H9 (cell line): ENCODE measurements at regions not wholly inside any gene's neighbourhood (a gene's known extent, or its start where the extent isn't known, plus 50 kb on each side); places are given as distances from the start of the nearest gene placed in this dataset.
"Not testable (repeated sequence)": the region's sequence is repeated elsewhere in the genome, so short reads cannot be mapped to it uniquely, and the experiment has no call there.

Experiments used
- DNase-seq: peaks from one replicate; pipeline ENCODE4 v3.0.0-alpha.2; 2017
- H2AFZ ChIP-seq: one replicate; pipeline ENCODE4 v1.6.1; 2013; ENCODE audit warnings: mild to moderate bottlenecking, low read length, control low read depth, moderate library complexity
- H2AK5ac ChIP-seq: 2 replicates; pipeline ENCODE4 v1.6.1; 2013; ENCODE audit warnings: low read length, control low read depth, mixed read lengths; ENCODE audit not compliant: insufficient read length
- H2BK120ac ChIP-seq: one replicate; pipeline ENCODE4 v1.6.1; 2013; ENCODE audit warnings: low read depth, mild to moderate bottlenecking, low read length, control low read depth, inconsistent platforms; ENCODE audit not compliant: poor library complexity, severe bottlenecking
- H2BK12ac ChIP-seq: 2 replicates; pipeline ENCODE4 v1.6.1; 2013; ENCODE audit warnings: low read length, control low read depth, mixed read lengths, low read depth; ENCODE audit not compliant: insufficient read length
- H2BK15ac ChIP-seq: 2 replicates; pipeline ENCODE4 v1.6.1; 2013; ENCODE audit warnings: low read depth, low read length, control low read depth
- H2BK20ac ChIP-seq: one replicate; pipeline ENCODE4 v1.6.1; 2013; ENCODE audit warnings: low read depth, mild to moderate bottlenecking, low read length, control low read depth, inconsistent platforms; ENCODE audit not compliant: poor library complexity, severe bottlenecking
- H2BK5ac ChIP-seq: 2 replicates; pipeline ENCODE4 v1.6.1; 2013; ENCODE audit warnings: low read length, control low read depth, mixed read lengths; ENCODE audit not compliant: insufficient read length
- H3K14ac ChIP-seq: 2 replicates; pipeline ENCODE4 v1.6.1; 2013; ENCODE audit warnings: low read length, control low read depth; ENCODE audit not compliant: insufficient read depth
- H3K18ac ChIP-seq: 2 replicates; pipeline ENCODE4 v1.6.1; 2013; ENCODE audit warnings: low read depth, mild to moderate bottlenecking, mixed read lengths, low read length, control low read depth; ENCODE audit not compliant: insufficient read length
- H3K23ac ChIP-seq: 2 replicates; pipeline ENCODE4 v1.6.1; 2013; ENCODE audit warnings: low read length, control low read depth, mixed read lengths, low read depth; ENCODE audit not compliant: insufficient read length
- H3K23me2 ChIP-seq: 2 replicates; pipeline ENCODE4 v1.6.1; 2013; ENCODE audit warnings: low read depth, mild to moderate bottlenecking, mixed read lengths, low read length, control low read depth; ENCODE audit not compliant: insufficient read length, poor library complexity, severe bottlenecking
- H3K27ac ChIP-seq: 2 replicates; pipeline ENCODE4 v1.5.1; 2013; ENCODE audit warnings: low read length, control low read depth, mixed read lengths, low read depth; ENCODE audit not compliant: insufficient read length
- H3K27me3 ChIP-seq: 2 replicates; pipeline ENCODE4 v1.6.1; 2013; ENCODE audit warnings: low read length, control low read depth, inconsistent platforms; ENCODE audit not compliant: insufficient read depth
- H3K4ac ChIP-seq: 2 replicates; pipeline ENCODE4 v1.6.1; 2013; ENCODE audit warnings: low read depth, mild to moderate bottlenecking, control low read depth, inconsistent platforms, low read length, moderate library complexity
- H3K4me1 ChIP-seq: 2 replicates; pipeline ENCODE4 v1.6.1; 2013; ENCODE audit warnings: low read length, control low read depth, inconsistent platforms; ENCODE audit not compliant: insufficient read depth
- H3K4me2 ChIP-seq: 2 replicates; pipeline ENCODE4 v1.6.1; 2013; ENCODE audit warnings: low read length, control low read depth, mixed read lengths; ENCODE audit not compliant: insufficient read length, insufficient read depth
- H3K56ac ChIP-seq: 2 replicates; pipeline ENCODE4 v1.6.1; 2013; ENCODE audit warnings: low read depth, mild to moderate bottlenecking, mixed read lengths, low read length, control low read depth; ENCODE audit not compliant: insufficient read length
- H3K79me1 ChIP-seq: 2 replicates; pipeline ENCODE4 v1.6.1; 2013; ENCODE audit warnings: low read depth, mild to moderate bottlenecking, moderate library complexity, low read length, control low read depth, inconsistent platforms; ENCODE audit not compliant: insufficient read depth, poor library complexity, severe bottlenecking
- H3K79me2 ChIP-seq: 2 replicates; pipeline ENCODE4 v1.6.1; 2013; ENCODE audit warnings: low read length, control low read depth, inconsistent platforms; ENCODE audit not compliant: insufficient read depth
- H3K9ac ChIP-seq: 2 replicates; pipeline ENCODE4 v1.6.1; 2013; ENCODE audit warnings: low read length, control low read depth, mixed read lengths; ENCODE audit not compliant: insufficient read length; ENCODE audit errors: extremely low read depth
- H3K9me3 ChIP-seq: one replicate; pipeline ENCODE4 v1.6.1; 2013; ENCODE audit warnings: low read depth, low read length, inconsistent platforms; ENCODE audit not compliant: control insufficient read depth
- H3T11ph ChIP-seq: one replicate; pipeline ENCODE4 v1.6.1; 2013; ENCODE audit warnings: mild to moderate bottlenecking, low read length, control low read depth, inconsistent platforms
- H4K20me1 ChIP-seq: one replicate; pipeline ENCODE4 v1.6.1; 2013; ENCODE audit not compliant: control insufficient read depth, insufficient read length, insufficient read depth
- H4K5ac ChIP-seq: 2 replicates; pipeline ENCODE4 v1.6.1; 2013; ENCODE audit warnings: low read depth, mild to moderate bottlenecking, mixed read lengths, low read length, control low read depth; ENCODE audit not compliant: insufficient read length
- H4K8ac ChIP-seq: replicated peaks from 2 replicates; pipeline ENCODE4 v1.6.1; 2013; ENCODE audit warnings: low read length, control low read depth, mixed read lengths, low read depth; ENCODE audit not compliant: insufficient read length
- H4K91ac ChIP-seq: 2 replicates; pipeline ENCODE4 v1.6.1; 2013; ENCODE audit warnings: low read depth, mild to moderate bottlenecking, moderate library complexity, mixed read lengths, low read length, control low read depth; ENCODE audit not compliant: insufficient read length
- H3K27ac Mint-ChIP-seq, 3 experiments: 2 replicates in 2 of 3; 3 replicates in 1 of 3; pipeline ENCODE4 v1.8.0; 2020 to 2021; ENCODE audit warnings: mixed read lengths in 3 of 3, mild to moderate bottlenecking in 1 of 3, moderate library complexity in 1 of 3
- H3K27me3 Mint-ChIP-seq: 2 replicates; pipeline ENCODE4 v1.8.0; 2021; ENCODE audit warnings: low read depth, mild to moderate bottlenecking, moderate library complexity, mixed read lengths
- H3K36me3 Mint-ChIP-seq, 3 experiments: 2 replicates in 2 of 3; 3 replicates in 1 of 3; pipeline ENCODE4 v1.8.0; 2020 to 2021; ENCODE audit warnings: low read depth in 3 of 3, mixed read lengths in 3 of 3; ENCODE audit not compliant: insufficient read depth in 1 of 3
- H3K4me1 Mint-ChIP-seq, 2 experiments: 2 replicates each; pipeline ENCODE4 v1.8.0; 2020; ENCODE audit warnings: mixed read lengths in 2 of 2
- H3K4me3 Mint-ChIP-seq, 2 experiments: 2 replicates in 1 of 2; 3 replicates in 1 of 2; pipeline ENCODE4 v1.8.0; 2020 to 2021; ENCODE audit warnings: mild to moderate bottlenecking in 2 of 2, mixed read lengths in 2 of 2, moderate library complexity in 1 of 2
- H3K9me3 Mint-ChIP-seq, 2 experiments: 2 replicates in 1 of 2; 3 replicates in 1 of 2; pipeline ENCODE4 v1.8.0; 2020; ENCODE audit warnings: mild to moderate bottlenecking in 2 of 2, mixed read lengths in 2 of 2, moderate library complexity in 1 of 2
- WGBS: extraction: QIAGEN DNeasy Blood & Tissue Kit; methylation state at CpG from one replicate; pipeline ENCODE4 v1.1.7; 2013; ENCODE audit warnings: missing lambda C conversion rate, low lambda C conversion rate, mixed read lengths; ENCODE audit not compliant: insufficient read length; ENCODE audit errors: extremely low coverage; 5-methylcytosine and 5-hydroxymethylcytosine counted together

DNA sequence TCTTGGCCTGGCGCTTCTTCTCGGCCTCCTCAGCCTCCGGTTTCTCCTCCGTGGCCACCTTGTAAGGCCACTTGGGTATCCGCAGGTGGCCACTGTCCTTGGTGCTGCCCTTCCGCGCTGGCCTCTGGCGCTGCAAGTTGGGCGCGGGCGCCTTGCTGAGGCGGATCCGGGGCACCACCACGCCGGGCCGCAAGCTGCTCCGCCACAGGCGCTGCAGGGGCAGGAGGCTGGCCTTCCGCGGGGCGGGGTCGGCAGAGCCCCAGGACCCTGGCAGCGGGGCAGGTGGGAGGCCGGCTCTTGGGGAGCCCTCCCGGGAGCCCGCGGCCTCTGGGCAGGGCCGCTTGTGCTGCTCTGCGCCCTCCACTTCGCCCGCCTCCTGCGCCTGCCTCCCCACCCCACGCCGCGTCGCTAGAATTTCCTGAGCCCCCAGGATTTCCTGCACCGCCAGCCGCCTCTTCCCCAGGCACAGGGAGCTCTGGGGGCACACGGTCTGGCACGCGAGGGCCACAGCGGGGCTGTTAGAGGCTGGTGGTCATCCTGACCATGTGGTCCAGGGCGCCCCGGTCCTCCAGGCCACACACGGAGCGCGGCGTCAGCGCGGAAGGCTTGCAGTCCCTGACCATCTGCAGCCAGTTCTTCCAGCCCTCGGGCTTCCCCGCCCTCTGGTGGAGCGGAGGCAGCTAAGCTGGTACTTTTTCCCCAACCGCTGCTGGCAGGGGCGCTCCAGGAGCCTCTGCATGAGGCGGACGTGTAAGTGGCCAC, 60.1 kb upstream of the OR4C13 start:
- not testable (repeated sequence) for H3K27me3 Mint-ChIP-seq, H3K4me3 Mint-ChIP-seq

GRCh38 chr11:49893442-49893841, 58.7 kb upstream of the OR4C13 start:
- H3K36me3 Mint-ChIP-seq = peaks cover 4 to 28% (median 13%) of the 10 kb centered on the region in 3 experiments; a peak in 6 of 7 replicates
- H3K18ac ChIP-seq, H3K79me1 ChIP-seq, H3K9ac ChIP-seq, DNase-seq, H2AFZ ChIP-seq, H4K8ac ChIP-seq, H3T11ph ChIP-seq, H3K4ac ChIP-seq, H3K27me3 Mint-ChIP-seq, H3K23me2 ChIP-seq, H2BK15ac ChIP-seq, H3K79me2 ChIP-seq, H3K23ac ChIP-seq, H2AK5ac ChIP-seq, H3K56ac ChIP-seq, H3K27ac ChIP-seq, H4K5ac ChIP-seq, H2BK5ac ChIP-seq, H4K20me1 ChIP-seq, H3K27ac Mint-ChIP-seq, H2BK12ac ChIP-seq, H3K27me3 ChIP-seq, H3K4me3 Mint-ChIP-seq, H4K91ac ChIP-seq, H3K14ac ChIP-seq, H2BK120ac ChIP-seq, H2BK20ac ChIP-seq, H3K4me1 Mint-ChIP-seq, H3K4me2 ChIP-seq, H3K4me1 ChIP-seq: not testable (repeated sequence)
- H3K9me3 ChIP-seq = peaks cover 61% of the 10 kb centered on the region
- WGBS = no CpG with 5 or more reads among the region's 29 CpGs
- H3K9me3 Mint-ChIP-seq = peaks cover 73 to 84% of the 10 kb centered on the region in 2 experiments

More for the DNA sequence above, 60.1 kb upstream of the OR4C13 start:
- H3K4me2 ChIP-seq, H2BK20ac ChIP-seq, H4K20me1 ChIP-seq, H2BK120ac ChIP-seq, H2BK12ac ChIP-seq, H3K79me2 ChIP-seq, H2AFZ ChIP-seq, H3K79me1 ChIP-seq, H2BK5ac ChIP-seq, H3K27ac Mint-ChIP-seq, H2BK15ac ChIP-seq, H3K4me1 Mint-ChIP-seq, H3K18ac ChIP-seq, H3T11ph ChIP-seq, H3K23ac ChIP-seq, H3K4me1 ChIP-seq, H3K23me2 ChIP-seq, H3K14ac ChIP-seq, H4K5ac ChIP-seq, H2AK5ac ChIP-seq, H3K27me3 ChIP-seq, H4K91ac ChIP-seq, H3K27ac ChIP-seq, H3K56ac ChIP-seq, H3K4ac ChIP-seq, DNase-seq, H4K8ac ChIP-seq, H3K9ac ChIP-seq: not testable (repeated sequence)
- peaks cover 73 to 84% of the 10 kb centered on the region in 2 experiments for H3K9me3 Mint-ChIP-seq
- H3K36me3 Mint-ChIP-seq = peaks cover 4 to 19% (median 10%) of the 10 kb centered on the region in 3 experiments; a peak in 6 of 7 replicates
- H3K9me3 ChIP-seq = peaks cover 55% of the 10 kb centered on the region
- no CpG with 5 or more reads among the region's 57 CpGs for whole genome bisulfite sequencing
